ENCODE measurements at regions not wholly inside any gene's neighbourhood (a gene's known extent, or its start where the extent isn't known, plus 50 kb on each side); places are given as distances from the start of the nearest gene placed in this dataset.

DNA sequence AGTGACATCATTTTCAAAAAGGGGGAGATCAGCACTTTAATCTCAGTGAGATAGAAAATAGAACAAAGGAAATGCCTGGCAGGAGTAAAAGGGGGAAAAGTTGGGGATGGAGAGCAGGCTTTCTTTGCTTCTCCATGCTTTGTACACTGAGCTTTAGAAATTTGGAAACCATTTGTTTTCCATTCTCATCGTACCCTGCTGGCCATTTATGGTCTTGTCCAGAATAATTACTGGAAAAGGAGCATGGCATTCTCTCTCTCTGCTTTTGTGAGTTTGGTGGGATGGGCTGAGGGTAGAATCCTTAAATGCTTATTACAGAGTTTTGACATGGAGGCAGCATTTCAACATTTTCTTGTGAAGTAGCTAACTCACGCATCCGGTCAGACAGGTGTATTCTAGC, 104.4 kb upstream of the FLRT2 start:
- no peaks in the 10 kb centered on the region for H3K79me2 ChIP-seq (ENCODE audit: control insufficient read depth, insufficient read depth, low read length)
- BruUV-seq (replicated peaks): no TSS peak
- no peaks in the 10 kb centered on the region for H3K9me3 ChIP-seq (replicated peaks; ENCODE audit: control insufficient read depth, insufficient read depth, low read length)
- H3K27ac ChIP-seq (ENCODE audit: insufficient read depth, low read depth, low read length): no peak overlapping the region
- H3K9me1 ChIP-seq (replicated peaks; ENCODE audit: control insufficient read depth, extremely low read depth, insufficient read depth, low read length): no peaks in the 10 kb centered on the region
- DNase-seq (ENCODE audit: low read depth, low spot score) (no peak), FAIRE-seq (no peak)
- CTCF ChIA-PET: interaction anchor here (0.8 to 1.5 kb wide), 7 partner anchors 9 to 46 kb away, joined by 3 to 6 read pairs (median 3); no protein-coding TSS in a partner anchor
- H3K4me2 ChIP-seq (ENCODE audit: insufficient read depth, low read length): no peak overlapping the region
- no peaks in the 10 kb centered on the region for H3K4me1 ChIP-seq (ENCODE audit: control insufficient read depth, extremely low read depth, insufficient read depth, low read length)
- no peaks in the 10 kb centered on the region for H3K36me3 ChIP-seq (ENCODE audit: control insufficient read depth in 2 of 2, extremely low read depth in 1 of 2, insufficient read depth in 2 of 2, low read length in 2 of 2)
- H3K9ac ChIP-seq (replicated peaks; ENCODE audit: extremely low read depth, insufficient read depth, low read length): no peak overlapping the region
- H4K20me1 ChIP-seq (replicated peaks; ENCODE audit: control insufficient read depth, extremely low read depth, insufficient read depth, low read length): no peaks in the 10 kb centered on the region
- POLR2A ChIA-PET: interaction anchor here (0.7 kb wide), 1 partner anchor 103 kb away, joined by 3 read pairs; no protein-coding TSS in a partner anchor
- no peaks in the 10 kb centered on the region for H3K27me3 ChIP-seq (ENCODE audit: control insufficient read depth in 2 of 2, insufficient read depth in 2 of 2, low read length in 2 of 2)
- no peak overlapping the region for H2AFZ ChIP-seq (ENCODE audit: low read depth, low read length)
- dilution Hi-C loops (cut with MboI; ENCODE audit: extremely low pct_ligation_motif_present, low sequenced_read_pairs) (no loop called here), intact Hi-C loops (cut with micrococcal nuclease) (no loop called here)
- TF ChIP-seq GATA2 (IDR thresholded peaks at IDR 0.05; ENCODE audit: insufficient read depth, insufficient read length, low read depth, low read length): no peak
- TF ChIP-seq, protein P1, sequence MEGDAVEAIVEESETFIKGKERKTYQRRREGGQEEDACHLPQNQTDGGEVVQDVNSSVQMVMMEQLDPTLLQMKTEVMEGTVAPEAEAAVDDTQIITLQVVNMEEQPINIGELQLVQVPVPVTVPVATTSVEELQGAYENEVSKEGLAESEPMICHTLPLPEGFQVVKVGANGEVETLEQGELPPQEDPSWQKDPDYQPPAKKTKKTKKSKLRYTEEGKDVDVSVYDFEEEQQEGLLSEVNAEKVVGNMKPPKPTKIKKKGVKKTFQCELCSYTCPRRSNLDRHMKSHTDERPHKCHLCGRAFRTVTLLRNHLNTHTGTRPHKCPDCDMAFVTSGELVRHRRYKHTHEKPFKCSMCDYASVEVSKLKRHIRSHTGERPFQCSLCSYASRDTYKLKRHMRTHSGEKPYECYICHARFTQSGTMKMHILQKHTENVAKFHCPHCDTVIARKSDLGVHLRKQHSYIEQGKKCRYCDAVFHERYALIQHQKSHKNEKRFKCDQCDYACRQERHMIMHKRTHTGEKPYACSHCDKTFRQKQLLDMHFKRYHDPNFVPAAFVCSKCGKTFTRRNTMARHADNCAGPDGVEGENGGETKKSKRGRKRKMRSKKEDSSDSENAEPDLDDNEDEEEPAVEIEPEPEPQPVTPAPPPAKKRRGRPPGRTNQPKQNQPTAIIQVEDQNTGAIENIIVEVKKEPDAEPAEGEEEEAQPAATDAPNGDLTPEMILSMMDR (IDR thresholded peaks at IDR 0.05; ENCODE audit: extremely low read depth in 1 of 2, insufficient read depth in 1 of 2, low read depth in 1 of 2, low read length in 2 of 2): no peak
- no peak for TF ChIP-seq POLR2A (IDR thresholded peaks at IDR 0.05; ENCODE audit: low read depth, low read length)
- no peak for TF ChIP-seq FOS (IDR thresholded peaks at IDR 0.05; ENCODE audit: borderline replicate concordance, insufficient read depth, low read length)
- no peak for TF ChIP-seq EZH2 (IDR thresholded peaks at IDR 0.05; ENCODE audit: borderline replicate concordance, low read depth, low read length, severe bottlenecking)
- TF ChIP-seq JUN (IDR thresholded peaks at IDR 0.05; ENCODE audit: borderline replicate concordance, insufficient read depth, insufficient read length, low read depth): no peak
- TF ChIP-seq MYC (IDR thresholded peaks at IDR 0.05; ENCODE audit: low read depth, low read length): no peak
- TF ChIP-seq, protein P2, sequence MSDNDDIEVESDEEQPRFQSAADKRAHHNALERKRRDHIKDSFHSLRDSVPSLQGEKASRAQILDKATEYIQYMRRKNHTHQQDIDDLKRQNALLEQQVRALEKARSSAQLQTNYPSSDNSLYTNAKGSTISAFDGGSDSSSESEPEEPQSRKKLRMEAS (IDR thresholded peaks at IDR 0.05; ENCODE audit: insufficient read depth, insufficient read length): no peak
- TF ChIP-seq POLR2AphosphoS5 (IDR thresholded peaks at IDR 0.05; ENCODE audit: insufficient read depth, low read depth, low read length): no peak
- H3K4me3 ChIP-seq (replicated peaks in 1 of 3; ENCODE audit: insufficient read depth in 1 of 3, low read depth in 1 of 3, low read length in 3 of 3): no peak overlapping the region
